ENCODE measurements at regions not wholly inside any gene's neighbourhood (a gene's known extent, or its start where the extent isn't known, plus 50 kb on each side); places are given as distances from the start of the nearest gene placed in this dataset.

DNA sequence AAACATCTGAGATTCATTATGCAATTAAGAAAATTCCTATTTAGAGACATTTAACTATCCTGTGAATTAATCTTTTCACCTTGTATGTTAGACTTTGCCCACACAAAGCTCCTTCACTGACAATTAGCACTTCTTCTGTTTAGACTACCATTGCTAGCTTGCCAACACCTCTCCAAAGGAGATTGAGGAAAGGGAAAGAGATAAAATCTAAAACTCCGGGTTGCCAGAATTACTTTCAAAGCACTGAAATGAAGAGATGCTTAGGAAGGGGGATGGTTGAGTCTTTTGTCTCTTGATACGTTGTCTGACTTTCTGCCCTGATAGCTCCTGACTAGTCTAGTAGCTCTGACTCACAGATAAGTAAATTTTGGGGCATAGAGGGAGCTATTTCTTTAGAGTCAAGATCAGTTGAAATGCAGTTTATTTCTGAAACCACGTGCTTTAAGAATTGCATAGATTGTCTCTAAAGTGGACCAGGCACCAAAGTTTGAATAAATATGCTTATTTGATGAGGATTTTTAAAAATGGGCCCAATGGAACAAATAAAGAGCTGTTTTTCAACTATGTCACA, 74.1 kb upstream of the DSEL start (continued):
- TF ChIP-seq, protein P1, sequence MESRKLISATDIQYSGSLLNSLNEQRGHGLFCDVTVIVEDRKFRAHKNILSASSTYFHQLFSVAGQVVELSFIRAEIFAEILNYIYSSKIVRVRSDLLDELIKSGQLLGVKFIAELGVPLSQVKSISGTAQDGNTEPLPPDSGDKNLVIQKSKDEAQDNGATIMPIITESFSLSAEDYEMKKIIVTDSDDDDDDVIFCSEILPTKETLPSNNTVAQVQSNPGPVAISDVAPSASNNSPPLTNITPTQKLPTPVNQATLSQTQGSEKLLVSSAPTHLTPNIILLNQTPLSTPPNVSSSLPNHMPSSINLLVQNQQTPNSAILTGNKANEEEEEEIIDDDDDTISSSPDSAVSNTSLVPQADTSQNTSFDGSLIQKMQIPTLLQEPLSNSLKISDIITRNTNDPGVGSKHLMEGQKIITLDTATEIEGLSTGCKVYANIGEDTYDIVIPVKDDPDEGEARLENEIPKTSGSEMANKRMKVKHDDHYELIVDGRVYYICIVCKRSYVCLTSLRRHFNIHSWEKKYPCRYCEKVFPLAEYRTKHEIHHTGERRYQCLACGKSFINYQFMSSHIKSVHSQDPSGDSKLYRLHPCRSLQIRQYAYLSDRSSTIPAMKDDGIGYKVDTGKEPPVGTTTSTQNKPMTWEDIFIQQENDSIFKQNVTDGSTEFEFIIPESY (IDR thresholded peaks at IDR 0.05) = no peak

DNA sequence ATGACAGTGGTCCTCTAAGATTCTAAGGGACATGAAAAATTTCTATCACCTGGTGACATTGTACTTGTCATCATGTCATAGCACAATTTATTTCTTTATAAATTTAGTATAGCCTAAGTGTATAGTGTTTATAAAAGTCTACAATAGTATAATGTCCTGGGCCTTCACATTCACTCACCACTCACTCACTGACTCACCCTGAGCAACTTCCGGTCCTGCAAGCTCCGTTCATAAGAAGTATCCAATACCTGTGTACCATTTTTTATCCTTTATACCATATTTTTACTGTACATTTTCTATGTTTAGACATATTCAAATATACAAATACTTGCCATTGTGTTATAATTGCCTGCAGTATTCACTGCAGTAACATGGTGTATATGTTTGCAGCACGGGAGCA, 72.8 kb upstream of the DSEL start:
- Histone ChIP-seq H3K4me1 (ENCODE audit: control insufficient read depth in 4 of 4, insufficient read depth in 4 of 4, low read length in 3 of 4) (peaks cover 0 to 1% (median 0%) of the 10 kb centered on the region in 4 donors), H3K9ac (ENCODE audit: low read depth in 1 of 2, low read length in 2 of 2) (no peak overlapping the region), H3K27me3 (ENCODE audit: control insufficient read depth in 4 of 4, insufficient read depth in 4 of 4, low read length in 3 of 4) (no peaks in the 10 kb centered on the region), H3K4me3 (ENCODE audit: low read depth in 1 of 3, low read length in 3 of 3) (no peak overlapping the region), H3K9me3 (ENCODE audit: control insufficient read depth in 4 of 4, low read length in 3 of 4) (no peaks in the 10 kb centered on the region), H3K27ac (ENCODE audit: low read depth in 1 of 2, low read length in 2 of 2) (no peak overlapping the region), H3K36me3 (ENCODE audit: control insufficient read depth in 4 of 4, insufficient read depth in 3 of 4, low read depth in 1 of 4, low read length in 3 of 4) (no peaks in the 10 kb centered on the region)
- WGBS = 90% methylated on average over 3 of the region's 3 CpGs
- TF ChIP-seq HNF4G (IDR thresholded peaks at IDR 0.05) = no peak
- no peak for TF ChIP-seq RXRA (IDR thresholded peaks at IDR 0.05)
- no peak for TF ChIP-seq EGR1 (IDR thresholded peaks at IDR 0.05; ENCODE audit: low read depth in 2 of 2)
- TF ChIP-seq FOXA1 (IDR thresholded peaks at IDR 0.05) = no peak
- no peak for TF ChIP-seq YY1 (IDR thresholded peaks at IDR 0.05)
- no peak for TF ChIP-seq TAF1 (conservative IDR thresholded peaks at IDR 0.05)
- no peak for TF ChIP-seq JUND (IDR thresholded peaks at IDR 0.05)
- TF ChIP-seq, protein P2, sequence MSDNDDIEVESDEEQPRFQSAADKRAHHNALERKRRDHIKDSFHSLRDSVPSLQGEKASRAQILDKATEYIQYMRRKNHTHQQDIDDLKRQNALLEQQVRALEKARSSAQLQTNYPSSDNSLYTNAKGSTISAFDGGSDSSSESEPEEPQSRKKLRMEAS (IDR thresholded peaks at IDR 0.05) = no peak
- TF ChIP-seq, protein P1 (IDR thresholded peaks at IDR 0.05) = no peak
- TF ChIP-seq, protein P3, sequence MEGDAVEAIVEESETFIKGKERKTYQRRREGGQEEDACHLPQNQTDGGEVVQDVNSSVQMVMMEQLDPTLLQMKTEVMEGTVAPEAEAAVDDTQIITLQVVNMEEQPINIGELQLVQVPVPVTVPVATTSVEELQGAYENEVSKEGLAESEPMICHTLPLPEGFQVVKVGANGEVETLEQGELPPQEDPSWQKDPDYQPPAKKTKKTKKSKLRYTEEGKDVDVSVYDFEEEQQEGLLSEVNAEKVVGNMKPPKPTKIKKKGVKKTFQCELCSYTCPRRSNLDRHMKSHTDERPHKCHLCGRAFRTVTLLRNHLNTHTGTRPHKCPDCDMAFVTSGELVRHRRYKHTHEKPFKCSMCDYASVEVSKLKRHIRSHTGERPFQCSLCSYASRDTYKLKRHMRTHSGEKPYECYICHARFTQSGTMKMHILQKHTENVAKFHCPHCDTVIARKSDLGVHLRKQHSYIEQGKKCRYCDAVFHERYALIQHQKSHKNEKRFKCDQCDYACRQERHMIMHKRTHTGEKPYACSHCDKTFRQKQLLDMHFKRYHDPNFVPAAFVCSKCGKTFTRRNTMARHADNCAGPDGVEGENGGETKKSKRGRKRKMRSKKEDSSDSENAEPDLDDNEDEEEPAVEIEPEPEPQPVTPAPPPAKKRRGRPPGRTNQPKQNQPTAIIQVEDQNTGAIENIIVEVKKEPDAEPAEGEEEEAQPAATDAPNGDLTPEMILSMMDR (IDR thresholded peaks at IDR 0.05; ENCODE audit: low read depth, low read length, missing input control) = no peak
- no peak for TF ChIP-seq SP1 (IDR thresholded peaks at IDR 0.05)
- TF ChIP-seq RAD21 (IDR thresholded peaks at IDR 0.05) = no peak
- TF ChIP-seq, protein P4, sequence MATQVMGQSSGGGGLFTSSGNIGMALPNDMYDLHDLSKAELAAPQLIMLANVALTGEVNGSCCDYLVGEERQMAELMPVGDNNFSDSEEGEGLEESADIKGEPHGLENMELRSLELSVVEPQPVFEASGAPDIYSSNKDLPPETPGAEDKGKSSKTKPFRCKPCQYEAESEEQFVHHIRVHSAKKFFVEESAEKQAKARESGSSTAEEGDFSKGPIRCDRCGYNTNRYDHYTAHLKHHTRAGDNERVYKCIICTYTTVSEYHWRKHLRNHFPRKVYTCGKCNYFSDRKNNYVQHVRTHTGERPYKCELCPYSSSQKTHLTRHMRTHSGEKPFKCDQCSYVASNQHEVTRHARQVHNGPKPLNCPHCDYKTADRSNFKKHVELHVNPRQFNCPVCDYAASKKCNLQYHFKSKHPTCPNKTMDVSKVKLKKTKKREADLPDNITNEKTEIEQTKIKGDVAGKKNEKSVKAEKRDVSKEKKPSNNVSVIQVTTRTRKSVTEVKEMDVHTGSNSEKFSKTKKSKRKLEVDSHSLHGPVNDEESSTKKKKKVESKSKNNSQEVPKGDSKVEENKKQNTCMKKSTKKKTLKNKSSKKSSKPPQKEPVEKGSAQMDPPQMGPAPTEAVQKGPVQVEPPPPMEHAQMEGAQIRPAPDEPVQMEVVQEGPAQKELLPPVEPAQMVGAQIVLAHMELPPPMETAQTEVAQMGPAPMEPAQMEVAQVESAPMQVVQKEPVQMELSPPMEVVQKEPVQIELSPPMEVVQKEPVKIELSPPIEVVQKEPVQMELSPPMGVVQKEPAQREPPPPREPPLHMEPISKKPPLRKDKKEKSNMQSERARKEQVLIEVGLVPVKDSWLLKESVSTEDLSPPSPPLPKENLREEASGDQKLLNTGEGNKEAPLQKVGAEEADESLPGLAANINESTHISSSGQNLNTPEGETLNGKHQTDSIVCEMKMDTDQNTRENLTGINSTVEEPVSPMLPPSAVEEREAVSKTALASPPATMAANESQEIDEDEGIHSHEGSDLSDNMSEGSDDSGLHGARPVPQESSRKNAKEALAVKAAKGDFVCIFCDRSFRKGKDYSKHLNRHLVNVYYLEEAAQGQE (IDR thresholded peaks at IDR 0.05) = no peak
- TF ChIP-seq, protein P5, sequence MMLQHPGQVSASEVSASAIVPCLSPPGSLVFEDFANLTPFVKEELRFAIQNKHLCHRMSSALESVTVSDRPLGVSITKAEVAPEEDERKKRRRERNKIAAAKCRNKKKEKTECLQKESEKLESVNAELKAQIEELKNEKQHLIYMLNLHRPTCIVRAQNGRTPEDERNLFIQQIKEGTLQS (IDR thresholded peaks at IDR 0.05) = no peak
- no peak for TF ChIP-seq FOXA2 (IDR thresholded peaks at IDR 0.05)
- no peak for TF ChIP-seq GABPA (IDR thresholded peaks at IDR 0.05 in 1 of 2, conservative IDR thresholded peaks at IDR 0.05 in 1 of 2)
- no peak for TF ChIP-seq HNF4A (conservative IDR thresholded peaks at IDR 0.05)
- TF ChIP-seq NR2F2 (IDR thresholded peaks at IDR 0.05) = no peak
- DNase-seq (ENCODE audit: low spot score) = no peak

Measured in liver (tissue), 8 donors.